Peyer's patch (tissue), 4 donors: ENCODE measurements at regions not wholly inside any gene's neighbourhood (a gene's known extent, or its start where the extent isn't known, plus 50 kb on each side); places are given as distances from the start of the nearest gene placed in this dataset.

ENCODE experiments used
- POLR2A ChIP-seq, 2 donors: fragments of 450-650 bp; IDR thresholded peaks; one replicate each; pipeline ENCODE4 v1.5.1; 2017; ENCODE audit warnings: antibody characterized with exemption in 2 of 2, mild to moderate bottlenecking in 2 of 2, moderate library complexity in 2 of 2
- TF ChIP-seq, protein P1 (sequence below), 6 experiments: fragments of 450-650 bp in 4 of 6; fragments of 200-600 bp in 2 of 6; sonication (generic) in 1 of 6; IDR thresholded peaks; one replicate each; pipeline ENCODE4 v1.5.1; 2017 to 2019; ENCODE audit warnings: antibody characterized with exemption in 6 of 6, mild to moderate bottlenecking in 3 of 6, moderate library complexity in 1 of 6

DNA sequence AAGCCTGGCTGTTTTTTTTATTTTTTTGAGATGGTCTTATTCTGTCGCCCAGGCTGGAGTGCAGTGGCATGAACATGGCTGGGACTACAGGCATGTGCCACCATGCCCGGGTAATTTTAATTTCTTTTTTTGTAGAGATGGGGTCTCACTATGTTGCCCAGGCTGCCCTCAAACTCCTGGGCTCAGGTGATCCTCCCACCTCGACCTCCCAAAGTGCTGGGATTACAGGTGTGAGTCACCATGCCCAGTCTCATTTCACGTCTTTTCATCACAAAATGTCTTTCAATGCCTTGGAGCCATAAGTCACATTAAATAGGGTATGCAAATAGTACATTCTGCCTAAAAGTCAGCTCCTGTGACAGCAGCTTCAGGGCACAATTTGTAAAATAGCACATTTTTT, 52.8 kb downstream of the SOX2 start:
- no peak for TF ChIP-seq POLR2A (IDR thresholded peaks at IDR 0.05)
- TF ChIP-seq, protein P1, sequence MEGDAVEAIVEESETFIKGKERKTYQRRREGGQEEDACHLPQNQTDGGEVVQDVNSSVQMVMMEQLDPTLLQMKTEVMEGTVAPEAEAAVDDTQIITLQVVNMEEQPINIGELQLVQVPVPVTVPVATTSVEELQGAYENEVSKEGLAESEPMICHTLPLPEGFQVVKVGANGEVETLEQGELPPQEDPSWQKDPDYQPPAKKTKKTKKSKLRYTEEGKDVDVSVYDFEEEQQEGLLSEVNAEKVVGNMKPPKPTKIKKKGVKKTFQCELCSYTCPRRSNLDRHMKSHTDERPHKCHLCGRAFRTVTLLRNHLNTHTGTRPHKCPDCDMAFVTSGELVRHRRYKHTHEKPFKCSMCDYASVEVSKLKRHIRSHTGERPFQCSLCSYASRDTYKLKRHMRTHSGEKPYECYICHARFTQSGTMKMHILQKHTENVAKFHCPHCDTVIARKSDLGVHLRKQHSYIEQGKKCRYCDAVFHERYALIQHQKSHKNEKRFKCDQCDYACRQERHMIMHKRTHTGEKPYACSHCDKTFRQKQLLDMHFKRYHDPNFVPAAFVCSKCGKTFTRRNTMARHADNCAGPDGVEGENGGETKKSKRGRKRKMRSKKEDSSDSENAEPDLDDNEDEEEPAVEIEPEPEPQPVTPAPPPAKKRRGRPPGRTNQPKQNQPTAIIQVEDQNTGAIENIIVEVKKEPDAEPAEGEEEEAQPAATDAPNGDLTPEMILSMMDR (IDR thresholded peaks at IDR 0.05): no peak
